K562 (cell line): ENCODE measurements at regions not wholly inside any gene's neighbourhood (a gene's known extent, or its start where the extent isn't known, plus 50 kb on each side); places are given as distances from the start of the nearest gene placed in this dataset.

Source experiments
- ATAC-seq: fragments of 200-7000 bp; cut with Tn5 transposase; 3 replicates; pipeline ENCODE4 v1.9.1; 2020; ENCODE audit warnings: moderate library complexity
- BruUV-seq: library from RNA; stranded (reverse); fragments of 400-500 nt; replicated peaks from 2 replicates; lab custom pipeline; 2021; lab: Mats Ljungman, UMichigan
- CTCF ChIA-PET: fragments of 300-600 bp; formaldehyde crosslinking; extraction: SDS; loops from one replicate; lab custom pipeline; 2021; ENCODE audit warnings: low intra/inter-chr PET ratio; lab: Yijun Ruan, JAX
- POLR2A ChIA-PET: fragments of 300-600, 350-650 bp; sonication (Branson Sonifier 250); formaldehyde crosslinking; extraction: SDS; loops from one replicate; lab custom pipeline; 2021; ENCODE audit warnings: antibody characterized with exemption, inconsistent platforms; lab: Yijun Ruan, JAX
- DNase-seq, 4 experiments: peaks; one replicate each; pipeline versions ENCODE4 v3.0.0 to v3.0.0-alpha.2; 2011 to 2018; ENCODE audit warnings: low spot score in 3 of 4, mixed read lengths in 3 of 4; ENCODE audit errors: extremely low read depth in 1 of 4
- FAIRE-seq: peaks from 2 replicates; lab custom pipeline; 2011; peaks lifted over from hg19 to GRCh38; lab: Jason Lieb, UNC
- H2AFZ ChIP-seq: 2 replicates; pipeline ENCODE4 v1.6.0; 2011; ENCODE audit warnings: low read depth, low read length, control low read depth, inconsistent platforms
- H3K27ac ChIP-seq: fragments of 200-600 bp; 3 replicates; pipeline ENCODE4 v1.8.0; 2011; ENCODE audit warnings: low read depth, mild to moderate bottlenecking, control low read depth, inconsistent platforms, low read length, moderate library complexity, mixed read lengths; ENCODE audit errors: extremely low read depth
- H3K27me3 ChIP-seq, 2 experiments: fragments of 300-600 bp in 1 of 2; 2 replicates in 1 of 2; 3 replicates in 1 of 2; pipeline versions ENCODE4 v1.6.0 to v1.8.0; 2011; ENCODE audit warnings: inconsistent platforms in 2 of 2, low read length in 2 of 2, mild to moderate bottlenecking in 1 of 2, mixed read lengths in 1 of 2, moderate library complexity in 1 of 2; ENCODE audit not compliant: control insufficient read depth in 2 of 2, insufficient read depth in 2 of 2
- H3K36me3 ChIP-seq: fragments of 300-600 bp; 3 replicates; pipeline ENCODE4 v1.8.0; 2011; ENCODE audit warnings: mild to moderate bottlenecking, low read length, inconsistent platforms; ENCODE audit not compliant: control insufficient read depth, insufficient read depth
- H3K4me1 ChIP-seq, 2 experiments: fragments of 200-600 bp in 1 of 2; replicated peaks in 1 of 2; 2 replicates in 1 of 2; 3 replicates in 1 of 2; pipeline versions ENCODE4 v1.5.1 to v1.8.0; 2011; ENCODE audit warnings: inconsistent platforms in 2 of 2, low read length in 2 of 2, mild to moderate bottlenecking in 1 of 2, mixed read lengths in 1 of 2, moderate library complexity in 1 of 2; ENCODE audit not compliant: control insufficient read depth in 2 of 2, insufficient read depth in 2 of 2
- H3K4me2 ChIP-seq: 2 replicates; pipeline ENCODE4 v1.6.1; 2011; ENCODE audit warnings: low read length, control low read depth, inconsistent platforms, mixed read lengths; ENCODE audit not compliant: insufficient read depth
- H3K4me3 ChIP-seq: fragments of 200-600 bp; sonication (generic), shearing (Covaris generic); 2 replicates; pipeline ENCODE4 v1.5.1; 2016; ENCODE audit warnings: control low read depth, inconsistent platforms
- H3K79me2 ChIP-seq: fragments of 200-600 bp; 3 replicates; pipeline ENCODE4 v1.8.0; 2011; ENCODE audit warnings: low read length, inconsistent platforms; ENCODE audit not compliant: control insufficient read depth, insufficient read depth
- H3K9ac ChIP-seq, 2 experiments: 2 replicates each; pipeline versions ENCODE4 v1.6.0 to v1.6.1; 2011; ENCODE audit warnings: low read depth in 2 of 2, low read length in 2 of 2, control low read depth in 1 of 2, inconsistent platforms in 1 of 2, mild to moderate bottlenecking in 1 of 2, mixed read lengths in 1 of 2; ENCODE audit not compliant: insufficient read depth in 1 of 2
- H3K9me1 ChIP-seq: one replicate; pipeline ENCODE4 v1.6.0; 2011; ENCODE audit warnings: inconsistent platforms, mild to moderate bottlenecking, low read length, moderate library complexity; ENCODE audit not compliant: control insufficient read depth, insufficient read depth
- H3K9me3 ChIP-seq: replicated peaks from 2 replicates; pipeline ENCODE4 v1.5.1; 2011; ENCODE audit warnings: low read depth, low read length, inconsistent platforms; ENCODE audit not compliant: control insufficient read depth, insufficient read depth
- H4K20me1 ChIP-seq: replicated peaks from 2 replicates; pipeline ENCODE4 v1.6.1; 2011; ENCODE audit warnings: low read length, inconsistent platforms, mixed read lengths; ENCODE audit not compliant: control insufficient read depth, insufficient read depth
- ASH1L ChIP-seq: fragments of 450-650 bp; IDR thresholded peaks from 2 replicates; pipeline ENCODE4 v1.6.1; 2018; ENCODE audit warnings: borderline replicate concordance, mild to moderate bottlenecking, low read depth; ENCODE audit not compliant: partially characterized antibody
- CBX8 ChIP-seq: fragments of 200-600 bp; sonication (generic); IDR thresholded peaks from 2 replicates; pipeline ENCODE4 v1.6.1; 2012; ENCODE audit warnings: borderline replicate concordance, mixed run types, low read depth, mild to moderate bottlenecking, moderate library complexity, mixed read lengths, low read length, control low read depth, inconsistent platforms; ENCODE audit not compliant: poor library complexity, severe bottlenecking; ENCODE audit errors: extremely low read depth
- ETV6 ChIP-seq, 3 experiments: fragments of 150-350 bp in 1 of 3; sonication (generic) in 1 of 3; formaldehyde crosslinking in 1 of 3; IDR thresholded peaks; 2 replicates each; pipeline versions ENCODE4 v1.6.1 to v1.8.0; 2014 to 2022; ENCODE audit warnings: borderline replicate concordance in 2 of 3, low read depth in 2 of 3, antibody characterized with exemption in 1 of 3, low read length in 1 of 3, mild to moderate bottlenecking in 1 of 3, missing genetic modification reagents in 1 of 3
- FOXM1 ChIP-seq, 2 experiments: fragments of 450-650 bp in 1 of 2; sonication (generic) in 1 of 2; formaldehyde crosslinking in 1 of 2; IDR thresholded peaks; 2 replicates each; pipeline versions ENCODE4 v1.6.1 to v1.9.0; 2017 to 2022; ENCODE audit warnings: low read depth in 2 of 2, mild to moderate bottlenecking in 2 of 2, missing genetic modification reagents in 1 of 2, moderate library complexity in 1 of 2
- IFI16 ChIP-seq: fragments of 250-450 bp; sonication (Bioruptor Pico); IDR thresholded peaks from 2 replicates; pipeline ENCODE4 v2.1.2; 2022; ENCODE audit warnings: mild to moderate bottlenecking, inconsistent platforms
- MTA3 ChIP-seq: fragments of 450-650 bp; formaldehyde crosslinking; IDR thresholded peaks from 2 replicates; pipeline ENCODE4 v1.6.1; 2017; ENCODE audit warnings: mild to moderate bottlenecking, borderline replicate concordance
- RAD51 ChIP-seq: fragments of 450-650 bp; IDR thresholded peaks from 2 replicates; pipeline ENCODE4 v1.7.1; 2016; ENCODE audit warnings: low read depth, mild to moderate bottlenecking, borderline replicate concordance
- RBM39 ChIP-seq: fragments of 200-400 bp; formaldehyde crosslinking; optimal IDR thresholded peaks from 2 replicates; pipeline ENCODE3; 2018; ENCODE audit warnings: low read depth, low read length
- TARDBP ChIP-seq: fragments of 450-650 bp; IDR thresholded peaks from 2 replicates; pipeline ENCODE4 v1.6.1; 2016
- THRA ChIP-seq: fragments of 450-650 bp; IDR thresholded peaks from 2 replicates; pipeline ENCODE4 v1.6.1; 2017; ENCODE audit warnings: mild to moderate bottlenecking, moderate library complexity
- ZNF121 ChIP-seq: sonication (generic); formaldehyde crosslinking; conservative IDR thresholded peaks from 2 replicates; pipeline ENCODE4 v1.8.0; 2022; ENCODE audit warnings: missing genetic modification reagents
- ZNF217 ChIP-seq: sonication (generic); formaldehyde crosslinking; IDR thresholded peaks from 2 replicates; pipeline ENCODE4 v1.8.0; 2022; ENCODE audit warnings: mild to moderate bottlenecking, missing genetic modification reagents
- ZNF24 ChIP-seq: fragments of 450-650 bp; IDR thresholded peaks from 2 replicates; pipeline ENCODE4 v1.6.1; 2016
- ZNF668 ChIP-seq: fragments of 250-450 bp; sonication (Bioruptor Pico); IDR thresholded peaks from 2 replicates; pipeline ENCODE4 v1.8.0; 2022; ENCODE audit warnings: mild to moderate bottlenecking, inconsistent platforms
- ZNF77 ChIP-seq: fragments of 250-450 bp; sonication (Bioruptor Pico); IDR thresholded peaks from 2 replicates; pipeline ENCODE4 v1.5.0; 2020
- WGBS: fragments of 100-300 bp; shearing (Covaris generic); methylation state at CpG from one replicate; pipeline ENCODE4 v1.1.6; 2016; ENCODE audit warnings: low coverage, mixed read lengths; ENCODE audit not compliant: insufficient coverage; ENCODE audit errors: missing lambda C conversion rate; 5-methylcytosine and 5-hydroxymethylcytosine counted together
- in situ Hi-C: fragments of 300-500 bp; cut with MboI; formaldehyde crosslinking; loops from 4 replicates; pipeline ENCODE4 v1.15.0; 2018; ENCODE audit warnings: inconsistent platforms, mixed read lengths
- intact Hi-C: fragments of 100-400 bp; cut with micrococcal nuclease; formaldehyde crosslinking; loops from 2 replicates; pipeline ENCODE4 v1.14.2; 2022
- TF ChIP-seq, protein P1 (sequence below): fragments of 450-650 bp; formaldehyde crosslinking; IDR thresholded peaks from 2 replicates; pipeline ENCODE4 v1.4.0; 2020; ENCODE audit warnings: mild to moderate bottlenecking, moderate library complexity

DNA sequence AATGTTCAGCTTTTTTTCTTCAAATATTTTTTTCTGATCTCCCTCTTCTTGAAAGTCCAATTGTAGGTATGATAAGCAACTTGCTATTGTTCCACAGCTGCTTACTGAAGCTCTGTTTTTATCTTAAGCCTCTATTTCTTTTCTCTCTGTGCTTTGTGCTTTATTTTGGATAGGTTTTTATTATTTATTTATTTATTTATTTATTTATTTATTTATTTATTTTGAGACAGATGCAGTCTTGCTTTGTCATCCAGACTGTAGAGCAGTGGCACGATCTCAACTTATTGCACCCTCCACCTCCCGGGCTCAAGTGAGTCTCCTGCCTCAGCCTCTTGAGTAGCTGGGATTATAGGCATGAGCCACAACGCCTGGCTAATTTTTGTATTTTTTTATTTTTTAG lies 199.4 kb downstream of the KLF12 start:
- no TSS peak for BruUV-seq
- H3K79me2 ChIP-seq, result no peaks in the 10 kb centered on the region
- no peaks in the 10 kb centered on the region for H3K9me1 ChIP-seq
- ATAC-seq (no peak), DNase-seq (no peak), FAIRE-seq (no peak)
- no peaks in the 10 kb centered on the region for H3K9me3 ChIP-seq
- H3K27me3 ChIP-seq, result no peaks in the 10 kb centered on the region
- no peak for TF ChIP-seq ETV6 (IDR thresholded peaks at IDR 0.05; ENCODE audit: borderline replicate concordance in 1 of 2, low read depth in 2 of 2, low read length in 1 of 2)
- no peak for TF ChIP-seq ETV6 (CRISPR knock-in tag; IDR thresholded peaks at IDR 0.05; ENCODE audit: borderline replicate concordance)
- no peak for TF ChIP-seq THRA
- TF ChIP-seq ZNF668 (CRISPR knock-in tag), result no peak
- no peak for TF ChIP-seq RBM39
- TF ChIP-seq IFI16 (CRISPR knock-in tag), result no peak
- no peak for TF ChIP-seq RAD51
- no peak for TF ChIP-seq ZNF121 (CRISPR knock-in tag)
- TF ChIP-seq, protein P1, sequence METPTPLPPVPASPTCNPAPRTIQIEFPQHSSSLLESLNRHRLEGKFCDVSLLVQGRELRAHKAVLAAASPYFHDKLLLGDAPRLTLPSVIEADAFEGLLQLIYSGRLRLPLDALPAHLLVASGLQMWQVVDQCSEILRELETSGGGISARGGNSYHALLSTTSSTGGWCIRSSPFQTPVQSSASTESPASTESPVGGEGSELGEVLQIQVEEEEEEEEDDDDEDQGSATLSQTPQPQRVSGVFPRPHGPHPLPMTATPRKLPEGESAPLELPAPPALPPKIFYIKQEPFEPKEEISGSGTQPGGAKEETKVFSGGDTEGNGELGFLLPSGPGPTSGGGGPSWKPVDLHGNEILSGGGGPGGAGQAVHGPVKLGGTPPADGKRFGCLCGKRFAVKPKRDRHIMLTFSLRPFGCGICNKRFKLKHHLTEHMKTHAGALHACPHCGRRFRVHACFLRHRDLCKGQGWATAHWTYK, result no peak
- no peak for TF ChIP-seq CBX8
- TF ChIP-seq ZNF77 (CRISPR knock-in tag), result no peak
- TF ChIP-seq ASH1L, result no peak
- no peak for TF ChIP-seq ZNF24
- TF ChIP-seq FOXM1 (IDR thresholded peaks at IDR 0.05; ENCODE audit: low read depth), result no peak
- TF ChIP-seq FOXM1 (CRISPR knock-in tag; IDR thresholded peaks at IDR 0.05; ENCODE audit: low read depth), result no peak
- TF ChIP-seq ZNF217 (CRISPR knock-in tag), result no peak
- TF ChIP-seq MTA3, result no peak
- no peak for TF ChIP-seq TARDBP
- in situ Hi-C loops (no loop called here), intact Hi-C loops (no loop called here)
- no peak overlapping the region for H2AFZ ChIP-seq
- CTCF ChIA-PET, result no interaction called here
- WGBS, result 0% methylated on average over 2 of the region's 3 CpGs
- H3K4me3 ChIP-seq, result no peak overlapping the region
- H3K4me2 ChIP-seq, result no peak overlapping the region
- H3K9ac ChIP-seq, result no peak overlapping the region
- no peak overlapping the region for H3K27ac ChIP-seq
- no peaks in the 10 kb centered on the region for H4K20me1 ChIP-seq
- H3K36me3 ChIP-seq, result no peaks in the 10 kb centered on the region
- H3K4me1 ChIP-seq, result no peaks in the 10 kb centered on the region
- POLR2A ChIA-PET, result no interaction called here
